Neural crest cell (in vitro differentiated cells): ENCODE measurements at regions not wholly inside any gene's neighbourhood (a gene's known extent, or its start where the extent isn't known, plus 50 kb on each side); places are given as distances from the start of the nearest gene placed in this dataset.

Experiments
- DNase-seq: peaks from one replicate; pipeline ENCODE4 v3.0.0; 2021; ENCODE audit warnings: low read depth, mixed read lengths, low spot score
- H3K27ac Mint-ChIP-seq: one replicate; pipeline ENCODE4 v1.8.0; 2021; ENCODE audit warnings: mild to moderate bottlenecking, mixed read lengths; ENCODE audit not compliant: unreplicated experiment
- H3K27me3 Mint-ChIP-seq: 2 replicates; pipeline ENCODE4 v1.8.0; 2021; ENCODE audit warnings: low read depth, mild to moderate bottlenecking, mixed read lengths
- H3K36me3 Mint-ChIP-seq: 2 replicates; pipeline ENCODE4 v1.8.0; 2021; ENCODE audit warnings: low read depth, mild to moderate bottlenecking, mixed read lengths
- H3K4me1 Mint-ChIP-seq: 2 replicates; pipeline ENCODE4 v1.8.0; 2021; ENCODE audit warnings: mixed read lengths
- H3K4me3 Mint-ChIP-seq: one replicate; pipeline ENCODE4 v1.8.0; 2021; ENCODE audit warnings: mild to moderate bottlenecking, mixed read lengths
- H3K9me3 Mint-ChIP-seq: 2 replicates; pipeline ENCODE4 v1.8.0; 2021; ENCODE audit warnings: mixed read lengths
- TF ChIP-seq, protein P1 (sequence below): fragments of 200-600 bp; sonication (generic); conservative IDR thresholded peaks from 2 replicates; pipeline ENCODE4 v1.5.0; 2021; ENCODE audit warnings: antibody characterized with exemption, mild to moderate bottlenecking

DNA sequence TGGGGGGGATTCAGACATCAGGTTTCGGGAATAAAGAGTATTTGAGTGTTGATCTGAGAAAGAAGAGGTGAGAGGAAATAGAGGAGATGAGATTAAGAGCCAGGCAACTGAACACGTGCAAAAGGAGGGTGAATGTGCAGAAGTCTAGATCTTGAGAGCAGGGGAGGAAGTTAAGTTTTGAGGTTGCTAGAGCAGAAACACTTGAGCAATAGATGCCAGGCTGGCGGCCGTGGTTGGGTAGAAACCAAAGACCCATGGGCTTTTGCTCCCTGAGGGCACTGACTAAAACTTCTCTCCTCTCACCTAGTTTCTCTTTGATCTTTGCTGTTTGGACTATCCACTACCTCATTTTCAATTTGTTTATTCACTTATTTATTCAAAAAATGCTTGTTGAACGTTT, 116.0 kb downstream of the CDC42EP3 start:
- Mint-ChIP-seq H3K27ac (no peak overlapping the region), H3K4me1 (no peaks in the 10 kb centered on the region), H3K9me3 (no peaks in the 10 kb centered on the region), H3K27me3 (no peaks in the 10 kb centered on the region), H3K36me3 (no peaks in the 10 kb centered on the region), H3K4me3 (no peak overlapping the region)
- TF ChIP-seq, protein P1, sequence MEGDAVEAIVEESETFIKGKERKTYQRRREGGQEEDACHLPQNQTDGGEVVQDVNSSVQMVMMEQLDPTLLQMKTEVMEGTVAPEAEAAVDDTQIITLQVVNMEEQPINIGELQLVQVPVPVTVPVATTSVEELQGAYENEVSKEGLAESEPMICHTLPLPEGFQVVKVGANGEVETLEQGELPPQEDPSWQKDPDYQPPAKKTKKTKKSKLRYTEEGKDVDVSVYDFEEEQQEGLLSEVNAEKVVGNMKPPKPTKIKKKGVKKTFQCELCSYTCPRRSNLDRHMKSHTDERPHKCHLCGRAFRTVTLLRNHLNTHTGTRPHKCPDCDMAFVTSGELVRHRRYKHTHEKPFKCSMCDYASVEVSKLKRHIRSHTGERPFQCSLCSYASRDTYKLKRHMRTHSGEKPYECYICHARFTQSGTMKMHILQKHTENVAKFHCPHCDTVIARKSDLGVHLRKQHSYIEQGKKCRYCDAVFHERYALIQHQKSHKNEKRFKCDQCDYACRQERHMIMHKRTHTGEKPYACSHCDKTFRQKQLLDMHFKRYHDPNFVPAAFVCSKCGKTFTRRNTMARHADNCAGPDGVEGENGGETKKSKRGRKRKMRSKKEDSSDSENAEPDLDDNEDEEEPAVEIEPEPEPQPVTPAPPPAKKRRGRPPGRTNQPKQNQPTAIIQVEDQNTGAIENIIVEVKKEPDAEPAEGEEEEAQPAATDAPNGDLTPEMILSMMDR: no peak
- no peak for DNase-seq

DNA sequence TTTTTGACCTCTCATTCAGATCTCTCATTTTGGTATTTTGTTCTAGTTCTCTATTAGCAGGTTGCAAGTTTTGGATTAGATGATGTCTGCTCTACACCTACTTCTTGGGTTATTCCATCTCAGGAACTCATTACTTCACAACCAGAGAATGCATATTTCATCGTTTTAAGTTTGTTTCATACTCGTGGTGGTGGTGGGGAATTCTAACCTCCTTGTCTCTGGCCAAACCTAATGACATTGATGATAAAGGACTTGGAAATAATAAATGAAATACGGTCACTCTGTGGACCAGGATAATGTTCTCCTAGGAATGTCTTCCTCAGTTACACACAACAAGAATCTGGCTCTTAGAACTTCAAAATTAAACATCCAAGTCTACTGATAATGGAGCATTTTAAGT, 115.2 kb downstream of the CDC42EP3 start:
- TF ChIP-seq, protein P1: no peak
- no peak overlapping the region for H3K27ac Mint-ChIP-seq
- H3K9me3 Mint-ChIP-seq: no peaks in the 10 kb centered on the region
- H3K4me3 Mint-ChIP-seq: no peak overlapping the region
- no peak for DNase-seq
- H3K4me1 Mint-ChIP-seq: no peaks in the 10 kb centered on the region
- H3K27me3 Mint-ChIP-seq: no peaks in the 10 kb centered on the region
- H3K36me3 Mint-ChIP-seq: no peaks in the 10 kb centered on the region

DNA sequence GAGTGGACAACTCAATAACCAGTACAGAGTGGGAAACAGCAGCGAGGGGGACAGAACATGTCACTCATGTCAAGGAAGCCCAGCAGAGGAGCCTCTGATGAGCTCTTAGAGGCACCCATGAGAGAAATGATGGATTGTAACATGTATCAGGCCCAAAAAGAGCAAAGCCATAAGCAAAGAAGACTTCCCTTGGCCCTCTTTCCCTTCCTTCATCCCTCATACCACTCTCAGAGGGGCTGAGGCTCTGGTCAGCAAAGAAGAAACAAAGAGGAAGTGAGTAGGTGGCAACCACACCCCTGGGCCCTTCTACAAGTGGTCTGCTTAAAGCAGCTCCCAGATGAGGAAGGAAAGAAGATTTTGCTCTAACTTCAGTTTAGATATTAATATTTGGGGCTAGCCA, 112.8 kb downstream of the CDC42EP3 start:
- Mint-ChIP-seq H3K27me3 (no peaks in the 10 kb centered on the region), H3K4me1 (peaks cover 10% of the 10 kb centered on the region), H3K27ac (no peak overlapping the region), H3K4me3 (no peak overlapping the region), H3K9me3 (no peaks in the 10 kb centered on the region), H3K36me3 (no peaks in the 10 kb centered on the region)
- TF ChIP-seq, protein P1: no peak
- no peak for DNase-seq

DNA sequence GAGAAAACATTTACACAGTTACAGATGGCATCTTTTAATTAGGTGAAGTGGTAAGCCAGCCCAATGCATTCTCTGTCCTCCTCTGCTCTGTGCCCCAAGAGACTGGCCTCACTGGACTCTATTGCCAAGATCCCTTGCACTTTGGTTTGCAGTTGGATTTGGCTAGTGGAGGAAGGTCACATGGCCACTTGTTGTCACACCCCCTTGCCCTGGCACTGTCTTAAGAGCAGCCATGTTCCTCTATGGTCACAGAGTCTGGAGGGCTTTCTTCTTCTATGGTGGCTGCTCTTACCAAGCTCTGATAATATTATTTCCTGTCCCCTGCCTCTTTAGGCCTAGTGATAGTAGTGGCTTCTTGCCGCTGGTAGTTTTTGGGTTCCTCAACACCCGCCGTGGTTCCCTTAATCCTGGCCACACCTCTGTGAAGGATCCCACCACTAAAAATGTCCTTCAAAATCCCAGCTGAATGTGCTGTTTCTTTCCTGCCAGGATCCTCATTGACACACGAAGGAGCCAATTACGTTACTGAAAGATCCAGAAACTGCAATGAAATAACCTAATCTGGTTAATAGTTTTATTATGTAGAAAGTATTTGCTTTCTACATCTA, 111.1 kb downstream of the CDC42EP3 start:
- TF ChIP-seq, protein P1: no peak
- no peak overlapping the region for H3K4me3 Mint-ChIP-seq
- no peak overlapping the region for H3K27ac Mint-ChIP-seq
- H3K9me3 Mint-ChIP-seq: no peaks in the 10 kb centered on the region
- peaks cover 10% of the 10 kb centered on the region for H3K4me1 Mint-ChIP-seq
- H3K36me3 Mint-ChIP-seq: no peaks in the 10 kb centered on the region
- H3K27me3 Mint-ChIP-seq: no peaks in the 10 kb centered on the region
- no peak for DNase-seq

- DNase-seq: no peak
- no peak overlapping the region for H3K4me3 Mint-ChIP-seq
- H3K4me1 Mint-ChIP-seq: peaks cover 10% of the 10 kb centered on the region
- H3K27ac Mint-ChIP-seq: no peak overlapping the region
- TF ChIP-seq, protein P1: no peak
- H3K27me3 Mint-ChIP-seq: no peaks in the 10 kb centered on the region
- no peaks in the 10 kb centered on the region for H3K9me3 Mint-ChIP-seq
- H3K36me3 Mint-ChIP-seq: no peaks in the 10 kb centered on the region
Observed at GRCh38 chr2:37560863-37561614, 110.4 kb downstream of the CDC42EP3 start.
